Hepatocyte (in vitro differentiated cells): ENCODE measurements at regions not wholly inside any gene's neighbourhood (a gene's known extent, or its start where the extent isn't known, plus 50 kb on each side); places are given as distances from the start of the nearest gene placed in this dataset.

Experiments used
- DNase-seq: peaks from one replicate; pipeline ENCODE4 v3.0.0-alpha.2; 2016; ENCODE audit warnings: low spot score
- H2AFZ ChIP-seq: fragments of 200-600 bp; sonication (generic); 2 replicates; pipeline ENCODE4 v1.6.0; 2016; ENCODE audit warnings: antibody characterized with exemption, mild to moderate bottlenecking
- H3K27ac ChIP-seq: fragments of 200-600 bp; sonication (generic); 2 replicates; pipeline ENCODE4 v1.5.1; 2016; ENCODE audit warnings: mild to moderate bottlenecking
- H3K27me3 ChIP-seq: fragments of 200-600 bp; sonication (generic); 2 replicates; pipeline ENCODE4 v1.6.1; 2016
- H3K36me3 ChIP-seq: fragments of 200-600 bp; sonication (generic); replicated peaks from 2 replicates; pipeline ENCODE4 v1.5.1; 2016; ENCODE audit warnings: low read depth; ENCODE audit not compliant: insufficient read depth
- H3K4me1 ChIP-seq: fragments of 200-600 bp; sonication (generic); 2 replicates; pipeline ENCODE4 v1.5.1; 2016; ENCODE audit warnings: mild to moderate bottlenecking, moderate library complexity; ENCODE audit not compliant: insufficient read depth
- H3K4me2 ChIP-seq: fragments of 200-600 bp; sonication (generic); 2 replicates; pipeline ENCODE4 v1.6.0; 2016
- H3K4me3 ChIP-seq: fragments of 200-600 bp; sonication (generic); 2 replicates; pipeline ENCODE4 v1.5.1; 2016; ENCODE audit warnings: mild to moderate bottlenecking
- H3K79me2 ChIP-seq: fragments of 200-600 bp; sonication (generic); 2 replicates; pipeline ENCODE4 v1.6.0; 2017; ENCODE audit warnings: mild to moderate bottlenecking
- H3K9me2 ChIP-seq: fragments of 200-600 bp; sonication (generic); replicated peaks from 2 replicates; pipeline ENCODE4 v1.6.0; 2017; ENCODE audit warnings: mild to moderate bottlenecking; ENCODE audit not compliant: insufficient read depth
- H3K9me3 ChIP-seq: fragments of 200-600 bp; sonication (generic); 2 replicates; pipeline ENCODE4 v1.5.1; 2016; ENCODE audit warnings: low read depth, mild to moderate bottlenecking
- H4K20me1 ChIP-seq: fragments of 200-600 bp; sonication (generic); 2 replicates; pipeline ENCODE4 v1.6.0; 2016; ENCODE audit warnings: mild to moderate bottlenecking; ENCODE audit not compliant: insufficient read depth, poor library complexity, severe bottlenecking
- EZH2 ChIP-seq: fragments of 200-600 bp; sonication (generic); IDR thresholded peaks from 2 replicates; pipeline ENCODE4 v1.6.1; 2016; ENCODE audit warnings: antibody characterized with exemption, mild to moderate bottlenecking, borderline replicate concordance
- EZH2phosphoT487 ChIP-seq: fragments of 200-600 bp; sonication (generic); IDR thresholded peaks from one replicate; pipeline ENCODE4 v1.6.1; 2018; ENCODE audit warnings: antibody characterized with exemption, mild to moderate bottlenecking, low read depth, moderate library complexity; ENCODE audit not compliant: unreplicated experiment, severe bottlenecking
- WGBS: methylation state at CpG from one replicate; pipeline ENCODE4 v1.1.6; 2016; ENCODE audit warnings: low lambda C conversion rate; ENCODE audit errors: missing lambda C conversion rate; 5-methylcytosine and 5-hydroxymethylcytosine counted together
- TF ChIP-seq, protein P1 (sequence below): fragments of 200-600 bp; sonication (generic); IDR thresholded peaks from 2 replicates; pipeline ENCODE4 v1.5.1; 2016; ENCODE audit warnings: antibody characterized with exemption, mild to moderate bottlenecking; ENCODE audit not compliant: poor library complexity

DNA sequence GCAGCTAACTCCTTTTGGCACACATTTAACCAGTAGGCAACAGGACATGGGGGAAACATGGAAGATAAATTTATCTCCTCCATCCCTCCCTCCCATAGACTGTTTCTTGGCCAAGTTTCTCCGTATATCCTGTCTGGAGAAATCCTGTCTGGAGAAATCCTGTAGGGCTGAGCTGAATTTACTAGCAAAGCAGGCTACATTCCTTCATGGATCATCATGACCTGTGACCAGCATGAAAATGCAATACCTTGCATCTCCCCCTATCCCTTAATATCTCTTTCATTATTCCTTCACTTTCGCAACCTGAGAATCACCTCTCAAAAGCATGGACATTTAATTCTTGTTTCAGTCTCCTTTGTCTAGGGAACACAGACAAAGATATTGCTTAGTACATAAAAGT lies 379.1 kb downstream of the PSAT1 start:
- Histone ChIP-seq H3K4me3 (no peak overlapping the region), H3K4me1 (no peaks in the 10 kb centered on the region), H3K9me3 (no peaks in the 10 kb centered on the region), H3K4me2 (no peak overlapping the region), H3K27ac (no peak overlapping the region), H2AFZ (no peak overlapping the region), H3K9me2 (no peaks in the 10 kb centered on the region), H3K79me2 (no peaks in the 10 kb centered on the region), H4K20me1 (no peaks in the 10 kb centered on the region), H3K36me3 (no peaks in the 10 kb centered on the region), H3K27me3 (no peaks in the 10 kb centered on the region)
- 83% methylated on average over 2 of the region's 2 CpGs for WGBS
- TF ChIP-seq EZH2 (no peak), EZH2phosphoT487 (no peak)
- TF ChIP-seq, protein P1, sequence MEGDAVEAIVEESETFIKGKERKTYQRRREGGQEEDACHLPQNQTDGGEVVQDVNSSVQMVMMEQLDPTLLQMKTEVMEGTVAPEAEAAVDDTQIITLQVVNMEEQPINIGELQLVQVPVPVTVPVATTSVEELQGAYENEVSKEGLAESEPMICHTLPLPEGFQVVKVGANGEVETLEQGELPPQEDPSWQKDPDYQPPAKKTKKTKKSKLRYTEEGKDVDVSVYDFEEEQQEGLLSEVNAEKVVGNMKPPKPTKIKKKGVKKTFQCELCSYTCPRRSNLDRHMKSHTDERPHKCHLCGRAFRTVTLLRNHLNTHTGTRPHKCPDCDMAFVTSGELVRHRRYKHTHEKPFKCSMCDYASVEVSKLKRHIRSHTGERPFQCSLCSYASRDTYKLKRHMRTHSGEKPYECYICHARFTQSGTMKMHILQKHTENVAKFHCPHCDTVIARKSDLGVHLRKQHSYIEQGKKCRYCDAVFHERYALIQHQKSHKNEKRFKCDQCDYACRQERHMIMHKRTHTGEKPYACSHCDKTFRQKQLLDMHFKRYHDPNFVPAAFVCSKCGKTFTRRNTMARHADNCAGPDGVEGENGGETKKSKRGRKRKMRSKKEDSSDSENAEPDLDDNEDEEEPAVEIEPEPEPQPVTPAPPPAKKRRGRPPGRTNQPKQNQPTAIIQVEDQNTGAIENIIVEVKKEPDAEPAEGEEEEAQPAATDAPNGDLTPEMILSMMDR = no peak
- no peak for DNase-seq

- no peak for DNase-seq
- no peak overlapping the region for H3K4me3 ChIP-seq
- no peaks in the 10 kb centered on the region for H3K27me3 ChIP-seq
- no peaks in the 10 kb centered on the region for H4K20me1 ChIP-seq
- no peak overlapping the region for H3K4me2 ChIP-seq
- no peaks in the 10 kb centered on the region for H3K4me1 ChIP-seq
- TF ChIP-seq EZH2 (no peak), EZH2phosphoT487 (no peak)
- TF ChIP-seq, protein P1 = no peak
- no peak overlapping the region for H3K27ac ChIP-seq
- no peak overlapping the region for H2AFZ ChIP-seq
- no peaks in the 10 kb centered on the region for H3K9me3 ChIP-seq
- no peaks in the 10 kb centered on the region for H3K9me2 ChIP-seq
- no peaks in the 10 kb centered on the region for H3K79me2 ChIP-seq
- no peaks in the 10 kb centered on the region for H3K36me3 ChIP-seq
These were observed 379.7 kb downstream of the PSAT1 start for GRCh38 chr9:78676623-78677022.

DNA sequence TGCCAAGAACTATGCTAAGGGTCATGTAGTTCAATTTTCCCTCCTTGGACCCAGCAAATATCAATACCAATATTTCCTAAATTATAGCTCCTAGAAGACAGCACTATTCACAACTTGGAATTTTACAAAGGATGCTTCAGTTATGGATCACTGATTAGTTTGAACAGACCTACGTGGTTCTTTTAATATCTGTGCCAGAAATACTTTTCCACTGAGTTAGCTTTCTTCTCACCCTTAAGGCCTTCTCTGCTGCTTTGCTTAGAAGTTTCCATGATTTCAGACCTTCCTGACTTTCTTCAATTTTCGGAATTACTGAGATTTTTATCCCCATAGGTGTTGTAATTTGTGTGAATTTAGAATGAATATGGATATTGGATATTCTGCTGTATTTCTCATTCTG lies 380.4 kb downstream of the PSAT1 start:
- DNase-seq = no peak
- no peak overlapping the region for H3K4me3 ChIP-seq

More for the DNA sequence above, 380.4 kb downstream of the PSAT1 start:
- TF ChIP-seq EZH2 (no peak), EZH2phosphoT487 (no peak)
- TF ChIP-seq, protein P1 = no peak
- H3K9me2 ChIP-seq = no peaks in the 10 kb centered on the region
- WGBS = 89% methylated on average over 2 of the region's 2 CpGs
- no peaks in the 10 kb centered on the region for H3K79me2 ChIP-seq
- no peaks in the 10 kb centered on the region for H3K27me3 ChIP-seq
- H3K27ac ChIP-seq = no peak overlapping the region
- H3K4me2 ChIP-seq = no peak overlapping the region
- H3K4me1 ChIP-seq = no peaks in the 10 kb centered on the region
- H3K36me3 ChIP-seq = no peaks in the 10 kb centered on the region
- no peaks in the 10 kb centered on the region for H4K20me1 ChIP-seq
- no peaks in the 10 kb centered on the region for H3K9me3 ChIP-seq
- no peak overlapping the region for H2AFZ ChIP-seq
